ENCODE measurements at regions not wholly inside any gene's neighbourhood (a gene's known extent, or its start where the extent isn't known, plus 50 kb on each side); places are given as distances from the start of the nearest gene placed in this dataset.
"Not testable (repeated sequence)": the region's sequence is repeated elsewhere in the genome, so short reads cannot be mapped to it uniquely, and the experiment has no call there.

DNA sequence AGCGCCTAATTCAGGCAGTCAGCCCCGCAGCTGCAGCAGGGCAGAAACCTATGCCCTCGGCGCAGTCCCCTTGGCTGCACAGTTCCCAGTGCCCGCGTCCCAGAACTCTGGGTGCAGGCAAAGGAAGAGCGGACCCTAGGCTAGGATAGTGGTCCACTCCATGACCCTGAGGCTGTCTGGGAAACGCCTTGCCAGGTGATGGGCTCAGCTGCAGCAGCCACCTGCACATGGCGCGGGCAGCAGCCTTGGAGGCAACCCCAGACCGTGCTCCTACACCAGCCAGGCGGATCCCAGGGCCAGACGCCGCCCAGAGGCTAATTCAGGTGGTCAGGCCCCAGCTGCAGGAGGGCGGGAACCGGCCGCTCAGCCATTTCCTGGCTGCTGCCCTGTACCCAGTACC is 83.0 kb downstream of the POTEC start:
- intact Hi-C loops (cut with micrococcal nuclease): not testable (repeated sequence)

DNA sequence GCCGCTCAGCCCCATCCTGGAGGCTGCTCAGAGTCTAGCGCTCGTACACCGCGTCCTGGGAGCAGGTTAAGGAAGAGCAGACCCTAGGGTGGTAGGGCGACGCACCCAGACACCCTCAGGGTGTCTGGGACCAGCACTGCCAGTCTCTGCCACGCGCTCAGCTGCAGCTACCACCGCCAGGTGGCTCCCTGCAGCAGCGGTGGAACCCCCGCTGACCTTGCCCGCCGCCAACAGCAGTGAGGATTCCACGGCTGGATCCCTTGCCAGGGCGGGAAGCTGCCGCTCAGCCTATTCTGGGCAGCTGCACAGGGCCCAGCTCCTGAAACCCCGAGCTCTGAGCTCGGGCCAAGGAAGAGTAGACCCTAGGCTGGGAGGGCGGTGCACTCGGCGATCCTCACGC is 83.6 kb downstream of the POTEC start:
- intact Hi-C loops (cut with micrococcal nuclease): not testable (repeated sequence)

DNA sequence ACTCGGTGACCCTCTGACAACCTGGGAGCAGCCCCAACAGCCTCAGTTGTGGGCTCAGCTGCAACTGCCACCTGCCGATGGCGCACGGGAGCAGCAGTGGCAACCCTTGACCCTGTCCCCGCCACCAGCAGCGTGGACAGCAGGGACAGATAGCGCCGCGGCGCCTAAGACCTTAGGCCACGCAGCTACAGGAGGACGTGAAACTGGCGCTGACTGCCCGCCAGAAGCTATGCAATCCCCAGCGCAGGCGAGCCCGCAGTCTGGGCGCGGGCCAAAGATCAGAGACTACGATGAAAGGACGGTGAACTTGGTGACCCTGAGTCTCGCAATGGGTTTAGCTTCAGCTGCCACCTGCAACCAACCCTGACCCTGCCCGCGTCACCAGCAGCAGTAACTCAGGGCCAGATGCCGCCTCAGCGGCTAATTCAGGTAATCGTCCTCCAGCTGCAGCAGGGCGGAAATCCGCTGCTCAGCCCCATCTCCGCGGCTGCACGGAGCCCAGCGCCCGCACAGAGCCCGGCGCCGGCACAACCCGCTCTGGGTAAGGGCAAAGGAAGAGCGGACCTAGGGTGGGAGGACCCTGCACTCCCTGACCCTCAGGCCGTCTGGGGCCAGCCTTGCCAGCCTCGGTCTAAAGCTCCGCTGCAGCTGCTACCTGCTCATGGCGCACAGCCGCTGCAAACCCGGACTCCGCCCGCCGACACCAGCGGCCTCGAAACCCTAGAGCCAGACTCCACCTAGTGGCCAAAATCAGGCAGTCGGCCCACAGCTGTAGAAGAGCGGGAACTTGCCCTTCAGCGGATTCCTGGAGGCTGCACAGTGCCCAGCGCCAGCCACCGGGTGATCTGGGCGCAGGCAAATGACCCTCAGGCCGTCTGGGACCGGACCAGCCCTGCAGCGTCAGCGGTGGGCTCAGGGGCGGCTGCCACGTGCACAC is 85.1 kb downstream of the POTEC start:
- intact Hi-C loops (cut with micrococcal nuclease): not testable (repeated sequence)

DNA sequence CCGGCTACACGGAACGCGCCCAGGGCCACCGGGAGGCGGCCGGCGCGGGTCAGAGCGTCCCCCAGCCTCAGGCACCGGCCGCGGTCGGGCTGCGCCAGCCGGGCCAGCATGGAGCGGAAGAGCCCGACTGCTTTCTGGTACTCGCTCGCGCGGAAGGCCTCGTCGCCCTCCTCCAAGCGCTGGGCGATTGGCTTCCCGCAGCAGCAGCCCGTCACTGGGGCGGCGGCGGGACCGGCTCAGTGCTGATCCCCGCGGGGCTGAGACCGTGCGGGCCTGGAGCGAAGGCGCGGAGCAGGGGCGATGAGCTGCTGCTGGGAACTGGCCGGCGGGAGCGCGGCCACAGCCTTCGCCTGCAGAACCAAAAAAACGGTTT is 92.8 kb downstream of the POTEC start:
- intact Hi-C loops (cut with micrococcal nuclease): not testable (repeated sequence)

DNA sequence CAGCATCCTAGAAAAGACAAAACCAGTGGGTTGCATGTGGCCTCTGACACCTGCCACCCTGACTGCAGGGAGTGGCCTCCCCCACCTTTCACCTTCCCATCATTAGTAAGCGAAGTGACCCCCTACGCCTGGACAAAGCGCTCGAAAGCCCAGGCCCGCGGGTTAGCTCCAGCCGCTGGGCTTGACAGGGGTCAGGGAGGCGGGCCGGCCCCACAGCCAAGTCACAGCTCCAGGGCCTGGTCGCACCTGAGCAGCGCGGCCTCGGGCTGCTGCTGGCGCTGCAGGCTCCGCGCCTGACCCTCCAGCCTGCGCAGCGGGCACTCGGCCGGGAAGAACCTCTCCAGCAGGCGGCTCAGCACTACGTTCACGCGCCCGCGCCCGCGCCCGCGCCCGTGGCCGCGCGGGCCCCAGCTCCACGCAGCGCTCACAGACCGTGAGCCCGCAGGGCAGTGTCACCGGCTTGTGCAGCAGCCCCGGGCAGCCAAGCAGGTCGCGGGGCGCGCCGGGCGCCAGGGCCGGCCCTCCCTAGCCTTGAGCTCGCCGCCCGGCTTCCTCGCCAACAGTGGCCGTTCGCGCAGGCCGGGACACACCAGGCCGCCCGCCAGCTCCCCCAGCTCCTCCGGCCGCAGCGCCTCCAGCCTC is 93.3 kb downstream of the POTEC start:
- intact Hi-C loops (cut with micrococcal nuclease): not testable (repeated sequence)

DNA sequence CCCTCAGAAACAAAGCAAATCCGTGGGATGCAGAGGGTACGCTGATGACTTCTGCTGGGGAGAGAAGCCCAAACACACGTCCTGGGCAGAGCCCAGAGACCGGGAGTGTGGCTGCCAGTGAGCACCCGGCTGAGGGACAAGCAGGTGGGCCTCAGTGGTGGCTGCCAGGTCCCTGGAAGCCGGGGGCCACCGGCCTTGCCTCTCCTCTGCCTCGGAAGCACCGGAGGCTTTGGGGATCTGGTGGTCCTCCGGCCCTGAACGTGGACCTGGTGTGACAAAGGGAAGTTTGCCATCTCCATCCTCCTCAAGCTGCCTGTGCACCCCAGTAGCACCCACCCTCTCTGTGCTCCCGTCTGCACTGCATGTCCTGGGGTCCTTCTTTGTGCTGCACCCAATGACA is 94.3 kb downstream of the POTEC start:
- intact Hi-C loops (cut with micrococcal nuclease): not testable (repeated sequence)

DNA sequence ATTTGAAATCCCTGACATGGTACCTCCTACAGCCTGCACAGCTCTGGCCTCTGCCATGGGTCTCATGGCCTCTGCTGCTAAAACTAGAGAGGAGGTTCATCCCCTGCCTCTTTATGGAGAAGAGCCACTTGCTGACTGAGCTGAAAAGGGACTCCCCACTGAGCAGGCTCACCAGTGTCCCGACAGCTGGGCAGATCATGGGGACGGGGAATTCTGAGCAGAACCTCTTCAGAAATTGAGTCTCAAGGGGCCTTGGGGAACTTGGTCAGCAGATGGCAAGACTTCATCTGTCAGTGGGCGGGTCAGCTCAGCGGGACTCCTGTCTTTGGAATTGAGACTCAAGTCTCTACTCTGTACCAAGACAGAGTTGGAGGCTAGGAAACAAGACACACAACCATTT is 95.7 kb downstream of the POTEC start:
- intact Hi-C loops (cut with micrococcal nuclease): not testable (repeated sequence)

DNA sequence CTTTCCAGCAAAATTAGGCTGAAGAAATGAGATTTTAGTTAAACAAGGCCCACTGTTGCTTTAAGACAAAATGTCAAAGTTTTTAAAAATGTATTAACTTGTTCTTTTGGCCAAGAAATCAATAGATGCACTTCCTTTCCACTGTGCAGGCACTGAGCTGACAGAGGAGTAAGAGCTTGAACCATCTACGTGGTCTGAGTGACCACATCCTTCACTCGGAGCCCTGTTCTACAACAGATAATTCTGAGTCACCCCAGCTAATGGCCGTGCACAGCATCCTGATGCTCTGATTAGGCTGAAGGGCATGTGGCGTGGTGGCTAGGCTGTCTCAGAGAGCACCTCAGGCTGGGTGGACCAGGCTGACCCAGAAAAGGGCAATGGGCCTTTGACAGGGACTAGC is 107.9 kb downstream of the POTEC start:
- intact Hi-C loops (cut with micrococcal nuclease): not testable (repeated sequence)

DNA sequence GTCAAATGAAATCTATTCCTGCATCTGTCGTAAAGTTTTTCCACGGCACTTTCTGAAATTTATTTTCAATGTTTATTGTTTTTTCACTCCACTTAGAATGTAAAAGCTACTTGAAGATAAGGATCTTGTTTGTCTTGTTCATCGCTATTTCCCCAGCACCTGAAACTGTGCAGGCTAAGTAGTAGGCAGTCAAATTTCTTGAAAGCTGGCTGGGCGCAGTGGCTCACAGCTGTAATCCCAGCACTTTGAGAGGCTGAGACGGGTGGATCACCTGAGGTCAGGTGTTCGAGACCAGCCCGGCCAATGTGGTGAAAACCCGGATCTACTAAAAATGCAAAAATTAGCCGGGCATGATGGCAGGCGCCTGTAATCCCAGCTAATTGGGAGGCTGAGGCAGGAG is 111.0 kb downstream of the POTEC start:
- intact Hi-C loops (cut with micrococcal nuclease): not testable (repeated sequence)

DNA sequence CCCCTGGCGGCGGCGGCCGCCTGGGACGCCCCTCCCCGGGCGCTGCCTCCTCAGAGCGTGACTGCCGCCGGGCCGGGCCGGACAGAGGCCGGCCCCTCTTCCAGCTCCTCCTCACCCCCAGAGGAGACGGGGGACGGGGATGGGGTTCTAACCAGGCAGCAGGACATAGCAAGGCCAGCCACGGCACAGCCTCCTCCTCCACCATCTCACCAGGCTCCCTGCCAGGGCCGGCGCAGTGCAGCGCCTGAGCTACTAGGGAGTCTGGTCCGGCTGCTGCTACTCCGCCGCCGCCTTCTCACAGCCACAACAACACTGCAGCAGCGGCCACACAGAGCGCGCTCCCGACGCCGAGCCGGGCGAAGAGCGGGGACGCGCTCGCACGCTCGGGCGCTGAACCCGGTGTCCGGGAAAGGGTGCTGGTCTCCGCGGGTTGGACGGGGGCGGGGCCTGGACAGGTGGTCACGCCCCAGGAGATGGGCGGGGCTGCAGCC is 112.3 kb downstream of the POTEC start:
- intact Hi-C loops (cut with micrococcal nuclease): not testable (repeated sequence)

DNA sequence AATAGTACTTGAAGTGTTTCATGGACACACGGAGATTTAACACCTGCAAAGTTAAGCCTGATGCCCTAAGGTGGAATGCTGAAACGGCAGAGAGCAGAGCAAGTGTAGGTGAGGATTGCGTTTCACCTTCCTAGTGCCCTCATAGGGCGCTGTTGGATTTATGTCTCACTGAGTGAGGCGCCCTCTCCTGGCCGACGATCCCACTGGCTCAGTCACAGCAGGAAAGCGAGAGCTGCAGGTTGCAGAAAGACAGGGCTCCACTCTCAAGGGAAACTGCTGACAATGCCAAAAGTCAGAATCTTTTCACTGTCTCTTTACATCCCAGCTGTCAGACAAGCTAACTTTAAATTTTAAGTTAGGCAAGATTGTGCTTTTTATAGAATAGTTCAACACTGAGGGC is 127.6 kb downstream of the POTEC start:
- intact Hi-C loops (cut with micrococcal nuclease): loop anchor here (1.0 to 10.0 kb wide), 2 partner anchors 238 to 591 kb away; partner anchors contain the start of gene MC5R

DNA sequence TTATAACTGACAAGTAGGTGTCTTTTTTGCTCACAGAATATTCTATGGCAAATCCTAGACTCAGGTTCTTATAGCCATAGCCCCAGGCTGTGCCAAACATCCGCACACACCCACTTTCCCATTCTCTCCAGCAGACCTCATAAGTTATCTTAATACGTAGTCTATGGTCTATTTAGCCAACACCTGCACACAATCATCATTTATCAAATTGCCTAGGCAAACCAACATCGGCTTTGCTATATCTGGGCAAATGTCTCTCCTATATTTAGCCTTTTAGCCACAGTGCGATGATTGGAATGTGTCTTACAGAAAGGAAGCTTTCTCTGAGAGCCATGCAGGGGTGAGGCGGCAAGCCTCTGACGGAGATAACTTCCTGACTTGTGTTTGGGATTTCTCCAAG is 128.0 kb downstream of the POTEC start:
- intact Hi-C loops (cut with micrococcal nuclease): loop anchor here (10.0 kb wide), 1 partner anchor 591 kb away; the partner anchor contains the start of gene MC5R

DNA sequence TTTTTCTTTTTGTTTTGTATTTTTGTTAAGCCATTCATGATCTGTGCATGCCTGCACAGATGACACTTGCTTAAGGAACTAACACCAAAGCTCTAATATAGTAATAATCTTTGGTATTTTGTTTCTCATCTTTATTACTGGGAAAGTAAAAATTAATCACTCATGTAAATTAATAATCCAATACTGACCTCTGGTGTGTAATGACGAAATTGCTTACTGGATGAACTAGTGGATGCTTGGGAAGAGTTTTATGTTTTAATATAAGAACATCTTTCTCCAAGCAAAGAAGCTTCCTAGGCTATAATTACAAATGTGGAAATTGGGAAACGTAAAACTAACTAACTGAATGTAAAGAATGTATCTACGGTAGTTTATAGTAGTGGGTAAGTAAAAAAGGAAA is 147.9 kb downstream of the POTEC start:
- intact Hi-C loops (cut with micrococcal nuclease): loop anchor here (10.0 kb wide), 1 partner anchor 581 kb away; no protein-coding TSS in a partner anchor

DNA sequence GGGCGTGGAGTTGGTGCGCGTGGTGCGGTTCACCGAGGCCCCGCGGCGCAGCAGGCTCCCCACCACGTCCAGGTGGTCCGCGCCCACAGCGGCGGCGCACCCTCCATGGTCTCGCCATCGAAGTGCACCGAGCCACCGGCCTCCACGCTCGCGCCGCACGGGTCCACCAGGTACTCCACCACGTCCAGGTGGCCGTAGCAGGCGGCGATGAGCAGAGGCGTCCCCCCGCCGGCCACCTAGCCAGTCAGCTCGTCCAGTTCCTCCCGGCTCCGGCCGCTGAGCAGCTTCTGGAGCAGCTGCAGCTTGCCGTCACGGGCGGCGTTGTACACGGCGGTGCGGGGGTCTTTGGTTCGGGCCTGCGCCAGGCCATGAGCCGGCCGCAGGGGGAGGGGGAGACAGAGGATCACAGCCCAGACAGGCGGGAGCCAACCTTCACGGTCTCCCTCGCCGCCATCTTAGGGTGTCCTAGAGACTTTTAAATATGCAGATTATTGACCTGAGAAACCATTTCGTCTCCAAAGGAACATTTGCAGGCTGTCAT is 149.8 kb downstream of the POTEC start:
- intact Hi-C loops (cut with micrococcal nuclease): loop anchor here (10.0 kb wide), 1 partner anchor 579 kb away; no protein-coding TSS in a partner anchor

DNA sequence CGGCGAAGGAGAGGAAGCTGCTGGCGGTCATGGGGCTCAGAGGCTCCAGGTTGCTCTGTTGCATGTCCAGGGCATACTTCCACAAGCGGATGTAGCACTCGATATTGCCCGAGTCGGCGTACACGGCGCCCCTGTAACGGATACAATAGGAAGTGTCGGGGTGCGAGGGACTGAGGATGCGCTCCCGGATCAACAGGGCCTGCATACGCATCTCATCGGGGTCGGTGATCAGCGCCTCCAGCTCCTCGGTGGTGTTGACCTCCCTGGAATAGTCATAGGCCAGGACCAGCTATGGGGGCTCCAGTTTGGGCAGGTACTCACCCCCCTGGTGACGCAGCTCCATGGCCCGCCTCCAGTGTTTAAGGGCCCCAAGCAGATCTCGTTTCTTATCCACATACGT is 150.8 kb downstream of the POTEC start:
- intact Hi-C loops (cut with micrococcal nuclease): loop anchor here (10.0 kb wide), 1 partner anchor 578 kb away; no protein-coding TSS in a partner anchor

DNA sequence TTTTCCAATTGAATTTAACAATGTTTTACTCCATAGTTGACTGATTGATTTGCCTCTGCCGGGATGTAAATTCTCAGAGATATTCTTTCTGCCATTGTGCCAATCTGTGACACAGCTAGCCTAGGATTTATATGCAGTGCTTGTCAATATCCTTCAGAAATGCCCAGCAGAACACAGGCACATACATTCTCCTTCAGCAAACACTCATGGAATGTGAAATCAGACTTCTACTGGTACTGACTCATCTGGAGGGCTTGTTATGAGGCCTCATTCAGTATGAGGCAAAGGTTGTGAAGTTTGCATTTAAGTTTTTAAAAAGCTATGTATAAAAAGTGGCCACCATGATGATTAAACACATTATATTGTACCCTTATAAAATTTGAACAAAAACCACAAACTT is 158.4 kb downstream of the POTEC start:
- intact Hi-C loops (cut with micrococcal nuclease): not testable (repeated sequence)

DNA sequence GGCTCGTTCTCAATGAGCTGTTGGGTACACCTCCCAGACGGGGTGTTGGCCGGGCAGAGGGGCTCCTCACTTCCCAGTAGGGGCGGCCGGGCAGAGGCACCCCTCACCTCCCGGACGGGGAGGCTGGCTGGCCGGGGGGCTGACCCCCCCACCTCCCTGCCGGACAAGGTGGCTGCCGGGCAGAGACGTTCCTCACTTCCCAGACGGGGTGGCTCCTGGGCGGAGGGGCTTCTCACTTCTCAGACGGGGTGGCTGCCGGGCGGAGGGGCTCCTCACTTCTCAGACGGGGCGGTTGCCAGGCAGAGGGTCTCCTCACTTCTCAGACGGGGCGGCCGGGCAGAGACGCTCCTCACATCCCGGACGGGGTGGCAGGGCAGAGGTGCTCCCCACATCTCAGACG is 160.7 kb downstream of the POTEC start:
- intact Hi-C loops (cut with micrococcal nuclease): not testable (repeated sequence)

DNA sequence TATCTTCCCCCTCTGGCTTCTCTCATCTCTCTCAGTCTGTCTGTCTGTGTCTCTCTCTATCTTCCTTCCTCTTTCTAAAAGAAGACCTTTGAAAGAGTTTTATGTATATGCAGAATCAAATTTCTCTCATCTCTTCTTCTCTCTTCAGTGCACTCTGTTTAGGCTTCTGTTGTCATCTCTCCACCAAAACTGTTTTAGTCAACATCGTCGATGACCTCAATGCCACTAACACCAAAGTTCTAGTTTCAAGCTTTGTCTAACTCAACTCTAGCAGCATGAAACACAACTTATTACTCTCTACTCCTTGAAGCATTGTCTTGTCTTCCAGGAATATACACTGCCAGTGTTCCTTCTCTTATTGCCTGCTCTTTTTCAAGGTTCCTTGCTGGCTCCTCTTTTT is 163.9 kb downstream of the POTEC start:
- intact Hi-C loops (cut with micrococcal nuclease): not testable (repeated sequence)

DNA sequence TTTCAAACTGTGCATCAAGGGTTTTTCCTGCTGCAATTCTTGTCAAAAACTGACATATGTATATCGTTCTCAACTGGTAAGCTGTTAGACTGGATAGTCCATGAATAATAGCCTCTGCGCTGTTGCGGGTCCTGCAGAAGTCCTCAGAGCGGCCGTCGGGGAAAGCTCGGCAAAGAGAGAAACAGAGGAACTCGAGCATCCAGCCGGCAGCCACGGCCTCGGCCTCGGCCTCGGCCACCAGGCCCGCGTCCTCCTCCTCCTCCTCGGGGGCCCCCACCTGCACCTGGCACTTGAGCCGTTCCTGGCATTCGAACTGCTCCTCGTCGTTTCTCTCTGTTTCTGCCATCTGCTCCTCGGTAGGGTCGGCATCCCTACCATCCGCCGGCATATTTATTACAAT is 165.0 kb downstream of the POTEC start:
- intact Hi-C loops (cut with micrococcal nuclease): not testable (repeated sequence)

DNA sequence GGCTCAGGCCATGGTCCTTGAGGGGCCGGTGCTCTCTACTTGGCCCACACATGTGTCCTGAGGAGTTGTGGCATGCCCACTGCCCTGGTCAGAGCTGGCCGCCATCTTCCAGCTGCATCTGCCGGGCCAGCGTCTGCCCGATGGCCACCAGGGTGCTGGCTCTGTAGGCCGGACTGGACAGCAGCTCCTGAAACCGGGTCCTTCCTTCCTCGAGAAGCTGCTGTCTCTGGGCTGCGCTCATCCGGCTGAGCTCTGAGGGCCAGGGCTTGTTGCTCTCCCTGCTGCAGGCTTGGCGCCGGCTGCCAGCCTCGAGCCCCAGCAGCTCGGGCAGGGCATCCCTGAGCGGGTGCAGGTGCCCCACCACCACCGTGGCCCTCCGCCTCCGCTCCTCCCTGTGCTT is 182.1 kb downstream of the POTEC start:
- intact Hi-C loops (cut with micrococcal nuclease): not testable (repeated sequence)

DNA sequence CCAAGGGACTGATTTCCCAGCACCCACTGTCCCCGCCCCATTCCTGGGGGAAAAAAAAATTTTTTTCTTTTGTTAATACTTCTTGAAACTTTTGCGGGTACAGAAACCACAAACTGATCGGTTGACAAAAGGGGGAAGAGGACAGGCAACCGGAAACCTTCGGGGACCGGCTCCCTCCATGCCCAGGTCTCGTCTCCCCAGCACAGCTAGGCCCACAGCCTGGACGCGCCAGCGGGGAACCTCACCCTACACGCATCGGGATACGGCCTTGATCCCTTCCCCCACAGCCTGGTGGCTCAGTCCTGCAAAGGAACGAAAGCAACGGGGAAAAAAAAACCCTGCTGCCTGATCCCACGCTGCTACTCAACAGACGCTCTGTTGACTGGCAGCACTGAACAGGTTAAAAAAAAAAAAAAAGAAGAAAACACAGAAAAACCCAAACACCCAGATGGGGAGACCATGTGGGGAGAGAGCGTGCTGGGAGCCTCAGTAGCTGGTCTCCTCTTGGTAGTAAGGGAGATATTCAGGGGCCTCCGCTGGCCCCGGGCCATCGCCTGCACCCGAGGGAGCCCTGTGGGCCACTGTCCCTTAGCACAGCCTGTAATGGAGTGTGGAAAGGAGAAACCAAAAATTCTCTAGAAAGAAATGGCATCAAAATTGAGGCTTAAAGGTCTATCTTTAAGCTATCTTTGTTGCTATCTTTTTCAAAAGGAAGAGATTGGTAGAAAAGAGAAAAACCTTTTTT is 185.7 kb downstream of the POTEC start:
- intact Hi-C loops (cut with micrococcal nuclease): not testable (repeated sequence)

Data from T-helper 1 cell treated with Interleukin-12 subunit alpha and Interleukin-12 subunit beta and Interleukin-4 antibody, amounts not matched to agents 30 ng/mL and 1 ng/mL, for 36 hours (primary cell).